ENCODE measurements at regions not wholly inside any gene's neighbourhood (a gene's known extent, or its start where the extent isn't known, plus 50 kb on each side); places are given as distances from the start of the nearest gene placed in this dataset.

DNA sequence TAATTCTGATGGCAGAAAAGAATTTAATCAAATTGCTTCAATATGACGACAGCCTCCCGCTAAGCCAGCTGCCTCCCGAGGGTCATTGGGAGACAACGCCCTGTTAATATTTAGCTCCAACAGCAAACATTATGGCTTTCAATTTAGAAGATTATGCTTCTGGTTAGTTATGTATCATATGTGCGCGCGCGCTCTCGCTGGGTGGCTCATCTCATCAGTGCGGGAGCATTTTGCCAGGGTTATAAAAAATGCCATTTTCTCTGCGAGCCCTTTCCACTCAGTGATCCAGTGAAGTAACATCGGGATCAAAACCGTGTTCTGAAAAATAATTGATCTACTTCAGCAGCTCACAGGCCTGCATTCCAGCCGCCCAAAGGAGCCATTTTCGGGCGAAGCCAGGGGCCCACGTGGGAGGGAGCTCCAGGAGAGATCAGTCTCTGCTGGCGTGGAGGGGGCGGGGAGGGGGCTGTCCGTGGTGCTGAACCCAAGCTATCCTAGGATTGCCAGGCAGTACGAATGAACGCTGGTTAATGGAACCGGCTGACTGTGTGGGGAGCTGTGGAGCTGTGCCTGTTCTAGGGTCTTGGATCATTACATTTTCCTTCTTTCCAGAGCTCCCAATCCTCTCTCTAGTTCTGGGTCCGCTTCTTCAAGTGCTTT, 219.1 kb upstream of the ZC3H12A start:
- intact Hi-C loops (cut with micrococcal nuclease): no loop called here

DNA sequence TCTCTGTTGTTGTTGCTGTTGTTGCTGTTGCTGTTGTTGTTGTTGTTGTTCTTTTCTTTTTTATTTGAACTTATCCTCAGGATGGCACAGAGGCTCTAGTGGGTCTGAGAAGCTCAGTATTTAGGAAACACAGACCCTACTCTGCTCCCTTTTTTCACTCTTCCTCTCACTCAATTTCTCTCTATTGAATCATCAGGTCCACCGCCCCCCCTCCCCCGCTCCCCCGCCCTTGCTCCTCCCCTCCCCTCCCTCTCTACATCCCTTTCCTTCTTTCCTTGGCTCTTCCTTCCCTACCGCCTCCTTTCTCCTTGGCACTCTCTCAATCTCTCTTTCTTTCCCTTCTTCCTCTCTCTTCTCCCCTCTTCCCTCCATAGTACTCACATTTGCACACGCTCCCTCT, 218.5 kb upstream of the ZC3H12A start:
- H3K27ac Mint-ChIP-seq: no peak overlapping the region
- peaks cover 25 to 54% of the 10 kb centered on the region in 2 donors for H3K27me3 Mint-ChIP-seq
- no peaks in the 10 kb centered on the region for H3K9me3 ChIP-seq (ENCODE audit: control insufficient read depth in 1 of 2, low read length in 2 of 2)
- peaks cover 0 to 5% (median under 1%) of the 10 kb centered on the region in 8 donors for H3K9me3 Mint-ChIP-seq
- POLR2A ChIA-PET (ENCODE audit: partially characterized antibody): no interaction called here
- H3K4me3 Mint-ChIP-seq: no peak overlapping the region
- no peak for DNase-seq
- no peak overlapping the region for H3K4me3 ChIP-seq (ENCODE audit: low read length in 2 of 2)
- CTCF ChIA-PET (ENCODE audit: partially characterized antibody): no interaction called here
- H3K27me3 ChIP-seq (ENCODE audit: insufficient read depth, low read length): peaks cover 4% of the 10 kb centered on the region
- no peaks in the 10 kb centered on the region for H3K36me3 ChIP-seq (ENCODE audit: insufficient read depth, low read length)
- H3K36me3 Mint-ChIP-seq: peaks cover 0 to 4% of the 10 kb centered on the region in 2 donors
- H3K4me1 Mint-ChIP-seq: peaks cover 0 to 3% (median 0%) of the 10 kb centered on the region in 4 donors
- intact Hi-C loops (cut with micrococcal nuclease): no loop called here
- H3K4me1 ChIP-seq (ENCODE audit: insufficient read depth, low read length): no peaks in the 10 kb centered on the region
- H3K27ac ChIP-seq (ENCODE audit: low read depth, low read length): no peak overlapping the region

More for the DNA sequence above, 219.1 kb upstream of the ZC3H12A start:
- POLR2A ChIA-PET (ENCODE audit: partially characterized antibody): no interaction called here
- Histone ChIP-seq H3K27ac (ENCODE audit: low read depth, low read length) (no peak overlapping the region), H3K9me3 (ENCODE audit: control insufficient read depth in 1 of 2, low read length in 2 of 2) (no peaks in the 10 kb centered on the region), H3K36me3 (ENCODE audit: insufficient read depth, low read length) (no peaks in the 10 kb centered on the region), H3K27me3 (ENCODE audit: insufficient read depth, low read length) (peaks cover 4% of the 10 kb centered on the region), H3K4me3 (ENCODE audit: low read length in 2 of 2) (no peak overlapping the region), H3K4me1 (ENCODE audit: insufficient read depth, low read length) (no peaks in the 10 kb centered on the region)
- H3K9me3 Mint-ChIP-seq: peaks cover 0 to 5% (median under 1%) of the 10 kb centered on the region in 8 donors
- CTCF ChIA-PET (ENCODE audit: partially characterized antibody): no interaction called here
- DNase-seq: no peak
- H3K27ac Mint-ChIP-seq: no peak overlapping the region
- peaks cover 0 to 3% (median 0%) of the 10 kb centered on the region in 4 donors for H3K4me1 Mint-ChIP-seq
- peaks cover 25 to 56% of the 10 kb centered on the region in 2 donors for H3K27me3 Mint-ChIP-seq
- peaks cover 0 to 4% of the 10 kb centered on the region in 2 donors for H3K36me3 Mint-ChIP-seq
- no peak overlapping the region for H3K4me3 Mint-ChIP-seq

DNA sequence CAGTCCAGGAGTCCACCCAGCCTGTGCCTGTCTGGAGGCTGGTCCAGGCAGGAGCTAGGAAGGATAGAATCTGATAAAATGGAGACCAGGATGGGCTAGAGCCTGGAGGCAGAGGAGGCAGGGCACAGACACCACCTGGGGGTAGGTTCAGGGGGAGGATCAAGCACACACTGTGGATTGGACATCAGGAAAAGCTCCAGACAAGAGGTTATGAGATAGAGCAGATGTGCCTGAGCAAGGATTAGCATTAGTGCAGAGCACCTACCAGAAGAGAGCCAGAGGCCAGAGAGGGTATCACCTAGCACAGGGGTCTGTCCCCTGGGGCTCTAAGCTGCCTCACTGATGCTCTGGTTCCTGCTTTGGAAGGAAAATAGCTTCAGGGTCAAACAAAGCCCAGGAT, 216.7 kb upstream of the ZC3H12A start:
- Histone ChIP-seq H3K36me3 (ENCODE audit: insufficient read depth, low read length) (no peaks in the 10 kb centered on the region), H3K9me3 (ENCODE audit: control insufficient read depth in 1 of 2, low read length in 2 of 2) (no peaks in the 10 kb centered on the region), H3K27ac (ENCODE audit: low read depth, low read length) (no peak overlapping the region), H3K4me1 (ENCODE audit: insufficient read depth, low read length) (no peaks in the 10 kb centered on the region), H3K27me3 (ENCODE audit: insufficient read depth, low read length) (peaks cover 4% of the 10 kb centered on the region), H3K4me3 (ENCODE audit: low read length in 2 of 2) (no peak overlapping the region)
- Mint-ChIP-seq H3K4me1 (peaks cover 0 to 3% (median 0%) of the 10 kb centered on the region in 4 donors), H3K27me3 (peaks cover 28 to 48% of the 10 kb centered on the region in 2 donors), H3K9me3 (peaks cover 0 to 5% (median under 1%) of the 10 kb centered on the region in 8 donors), H3K4me3 (no peak overlapping the region), H3K36me3 (peaks cover 0 to 4% of the 10 kb centered on the region in 2 donors), H3K27ac (no peak overlapping the region)
- CTCF ChIA-PET (ENCODE audit: partially characterized antibody): no interaction called here
- POLR2A ChIA-PET (ENCODE audit: partially characterized antibody): no interaction called here
- DNase-seq: no peak
- intact Hi-C loops (cut with micrococcal nuclease): no loop called here

DNA sequence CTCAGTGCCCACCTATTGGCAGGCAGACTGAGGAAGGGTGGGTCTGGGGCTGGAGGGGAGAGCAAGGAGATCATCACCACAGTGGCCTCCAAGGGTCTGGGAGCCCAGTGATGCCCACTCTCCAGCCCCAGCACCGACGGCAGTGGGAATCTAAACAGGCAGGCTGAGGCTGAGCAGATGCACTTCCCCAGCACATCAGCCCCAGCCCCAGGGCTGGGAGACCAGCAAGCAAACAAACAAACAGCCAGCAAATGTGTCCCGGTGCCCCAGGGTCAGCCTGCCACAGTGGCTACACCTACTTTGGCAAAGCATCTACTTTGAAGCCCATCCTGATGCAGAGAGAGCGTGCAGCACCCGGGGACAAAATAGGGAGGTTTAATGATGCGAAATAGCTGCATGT, 216.3 kb upstream of the ZC3H12A start:
- DNase-seq: no peak
- Mint-ChIP-seq H3K4me1 (peaks cover 0 to 3% (median 0%) of the 10 kb centered on the region in 4 donors), H3K36me3 (peaks cover 0 to 4% of the 10 kb centered on the region in 2 donors), H3K4me3 (no peak overlapping the region), H3K27ac (no peak overlapping the region), H3K27me3 (peaks cover 27 to 46% of the 10 kb centered on the region in 2 donors), H3K9me3 (peaks cover 0 to 5% (median 1%) of the 10 kb centered on the region in 8 donors)
- H3K4me3 ChIP-seq (ENCODE audit: low read length in 2 of 2): no peak overlapping the region
- POLR2A ChIA-PET (ENCODE audit: partially characterized antibody): no interaction called here
- no peaks in the 10 kb centered on the region for H3K36me3 ChIP-seq (ENCODE audit: insufficient read depth, low read length)
- CTCF ChIA-PET (ENCODE audit: partially characterized antibody): no interaction called here
- no peak overlapping the region for H3K27ac ChIP-seq (ENCODE audit: low read depth, low read length)
- peaks cover 4% of the 10 kb centered on the region for H3K27me3 ChIP-seq (ENCODE audit: insufficient read depth, low read length)
- intact Hi-C loops (cut with micrococcal nuclease): no loop called here
- H3K4me1 ChIP-seq (ENCODE audit: insufficient read depth, low read length): no peaks in the 10 kb centered on the region
- no peaks in the 10 kb centered on the region for H3K9me3 ChIP-seq (ENCODE audit: control insufficient read depth in 1 of 2, low read length in 2 of 2)

DNA sequence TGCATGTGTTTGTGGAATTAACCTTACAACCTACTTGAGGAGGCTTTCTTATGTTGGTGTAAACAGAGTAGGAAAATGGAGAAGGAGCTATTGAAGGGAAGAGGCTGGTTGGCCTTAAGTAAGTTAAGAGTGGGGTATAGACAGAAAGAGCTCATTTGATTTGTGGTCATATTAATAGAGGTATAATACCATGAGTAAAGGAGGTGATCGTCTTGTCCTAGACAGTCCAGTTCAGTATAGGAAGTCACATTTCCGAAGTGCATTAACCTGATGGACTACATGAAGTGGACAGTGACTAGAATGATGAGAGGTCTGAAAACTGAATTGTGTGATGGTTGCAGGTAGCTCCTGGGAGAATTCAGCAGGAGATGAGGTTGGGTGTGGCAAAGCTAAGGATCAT, 215.4 kb upstream of the ZC3H12A start:
- Mint-ChIP-seq H3K4me1 (peaks cover 0 to 3% (median 0%) of the 10 kb centered on the region in 4 donors), H3K27me3 (peaks cover 27 to 42% of the 10 kb centered on the region in 2 donors)

DNA sequence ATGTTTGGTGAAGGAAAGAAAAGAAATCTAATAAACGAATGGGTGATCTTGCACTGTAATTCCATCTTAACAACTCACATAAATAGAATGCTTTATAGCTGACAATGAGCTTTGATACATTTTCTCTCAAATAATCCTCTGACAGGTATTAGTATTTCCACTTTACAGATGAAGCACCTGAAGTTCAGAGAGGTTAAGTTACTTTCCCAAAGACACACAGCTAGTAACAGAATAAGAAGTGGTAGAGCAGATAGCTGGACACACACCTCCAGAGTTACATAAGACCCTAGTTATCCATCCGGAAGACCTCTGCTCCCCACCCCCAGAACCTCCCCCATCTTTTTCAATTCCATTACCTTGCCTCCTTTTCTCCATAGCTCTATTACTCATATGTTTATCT, 213.3 kb upstream of the ZC3H12A start:
- intact Hi-C loops (cut with micrococcal nuclease): no loop called here
- H3K27me3 Mint-ChIP-seq: peaks cover 22 to 31% of the 10 kb centered on the region in 2 donors
- H3K4me1 Mint-ChIP-seq: peaks cover 0 to 2% (median 0%) of the 10 kb centered on the region in 4 donors

More for the DNA sequence above, 215.4 kb upstream of the ZC3H12A start:
- peaks cover 0 to 8% (median 1%) of the 10 kb centered on the region in 8 donors for H3K9me3 Mint-ChIP-seq
- intact Hi-C loops (cut with micrococcal nuclease): no loop called here
- Histone ChIP-seq H3K27me3 (ENCODE audit: insufficient read depth, low read length) (peaks cover 4% of the 10 kb centered on the region), H3K9me3 (ENCODE audit: control insufficient read depth in 1 of 2, low read length in 2 of 2) (no peaks in the 10 kb centered on the region), H3K4me1 (ENCODE audit: insufficient read depth, low read length) (no peaks in the 10 kb centered on the region), H3K27ac (ENCODE audit: low read depth, low read length) (no peak overlapping the region), H3K4me3 (ENCODE audit: low read length in 2 of 2) (no peak overlapping the region), H3K36me3 (ENCODE audit: insufficient read depth, low read length) (no peaks in the 10 kb centered on the region)
- ChIA-PET POLR2A (ENCODE audit: partially characterized antibody) (no interaction called here), CTCF (ENCODE audit: partially characterized antibody) (no interaction called here)
- peaks cover 0 to 4% of the 10 kb centered on the region in 2 donors for H3K36me3 Mint-ChIP-seq
- H3K4me3 Mint-ChIP-seq: no peak overlapping the region
- DNase-seq: no peak
- H3K27ac Mint-ChIP-seq: no peak overlapping the region

DNA sequence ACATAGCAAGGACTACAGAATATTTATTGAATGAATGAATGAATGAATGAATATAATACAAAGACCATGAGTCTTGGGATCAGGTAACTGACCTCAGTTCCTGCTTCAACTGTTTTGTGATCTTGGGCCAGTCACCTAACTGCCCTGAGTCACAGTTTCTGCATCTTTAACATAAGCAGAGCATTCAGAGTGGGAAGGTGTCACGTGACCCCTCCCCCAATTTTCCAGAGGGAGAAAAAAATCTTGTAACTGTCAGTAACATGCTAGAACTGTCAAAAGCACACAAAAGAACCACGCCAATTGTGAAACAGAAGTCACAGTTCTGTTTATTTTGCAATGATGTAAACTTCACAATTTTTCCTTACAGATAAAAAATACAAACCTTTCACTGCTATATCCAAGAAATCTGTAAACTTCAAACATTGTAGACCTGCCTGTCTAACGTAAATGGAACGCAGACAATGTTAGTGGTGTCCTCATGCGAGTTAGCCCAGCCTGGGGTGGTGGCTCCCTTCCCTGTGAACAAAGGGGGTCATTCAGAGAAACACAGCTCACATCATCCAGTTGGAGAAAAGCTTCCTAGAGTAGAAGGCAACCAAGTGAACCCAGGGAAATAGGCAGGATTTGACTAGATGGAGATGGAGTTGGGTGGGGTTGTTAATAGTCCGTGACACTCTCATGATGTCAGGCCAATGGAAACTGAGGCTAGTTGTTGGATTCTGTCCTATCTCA, 211.8 kb upstream of the ZC3H12A start:
- ChIA-PET CTCF (ENCODE audit: partially characterized antibody) (no interaction called here), POLR2A (ENCODE audit: partially characterized antibody) (no interaction called here)
- H3K4me3 ChIP-seq (ENCODE audit: low read length in 2 of 2): no peak overlapping the region
- no peak for DNase-seq
- no peak overlapping the region for H3K27ac ChIP-seq (ENCODE audit: low read depth, low read length)
- H3K9me3 Mint-ChIP-seq: peaks cover 0 to 11% (median 1%) of the 10 kb centered on the region in 8 donors
- H3K27me3 Mint-ChIP-seq: peaks cover 18 to 21% of the 10 kb centered on the region in 2 donors
- H3K4me1 Mint-ChIP-seq: no peaks in the 10 kb centered on the region
- no peaks in the 10 kb centered on the region for H3K36me3 ChIP-seq (ENCODE audit: insufficient read depth, low read length)
- H3K27ac Mint-ChIP-seq: no peak overlapping the region
- H3K9me3 ChIP-seq (ENCODE audit: control insufficient read depth in 1 of 2, low read length in 2 of 2): no peaks in the 10 kb centered on the region
- no peaks in the 10 kb centered on the region for H3K36me3 Mint-ChIP-seq
- no peaks in the 10 kb centered on the region for H3K27me3 ChIP-seq (ENCODE audit: insufficient read depth, low read length)
- intact Hi-C loops (cut with micrococcal nuclease): no loop called here
- no peak overlapping the region for H3K4me3 Mint-ChIP-seq
- no peaks in the 10 kb centered on the region for H3K4me1 ChIP-seq (ENCODE audit: insufficient read depth, low read length)

More for the DNA sequence above, 213.3 kb upstream of the ZC3H12A start:
- H3K27ac Mint-ChIP-seq: no peak overlapping the region
- no peaks in the 10 kb centered on the region for H3K27me3 ChIP-seq (ENCODE audit: insufficient read depth, low read length)
- H3K9me3 Mint-ChIP-seq: peaks cover 0 to 11% (median 3%) of the 10 kb centered on the region in 8 donors
- no peak for DNase-seq
- POLR2A ChIA-PET (ENCODE audit: partially characterized antibody): no interaction called here
- H3K36me3 Mint-ChIP-seq: peaks cover 0 to 3% of the 10 kb centered on the region in 2 donors
- no peaks in the 10 kb centered on the region for H3K9me3 ChIP-seq (ENCODE audit: control insufficient read depth in 1 of 2, low read length in 2 of 2)
- no peak overlapping the region for H3K4me3 ChIP-seq (ENCODE audit: low read length in 2 of 2)
- H3K4me3 Mint-ChIP-seq: no peak overlapping the region
- no peaks in the 10 kb centered on the region for H3K4me1 ChIP-seq (ENCODE audit: insufficient read depth, low read length)
- H3K36me3 ChIP-seq (ENCODE audit: insufficient read depth, low read length): no peaks in the 10 kb centered on the region
- CTCF ChIA-PET (ENCODE audit: partially characterized antibody): no interaction called here
- H3K27ac ChIP-seq (ENCODE audit: low read depth, low read length): no peak overlapping the region
